ENCODE measurements at regions not wholly inside any gene's neighbourhood (a gene's known extent, or its start where the extent isn't known, plus 50 kb on each side); places are given as distances from the start of the nearest gene placed in this dataset.

GRCh38 chr13:106159295-106160195 is 375.9 kb downstream of the EFNB2 start:
- H3K27me3 Mint-ChIP-seq (ENCODE audit: insufficient read depth, low read depth, poor library complexity) = no peaks in the 10 kb centered on the region
- DNase-seq (ENCODE audit: low spot score) = peak; percentile 10
- no peaks in the 10 kb centered on the region for H3F3A ChIP-seq (replicated peaks; ENCODE audit: low read depth)
- no peak overlapping the region for H3K4me2 ChIP-seq
- 0 out of 2 replicates have a peak overlapping the region, but pooled peaks have one; percentile 29 for H3K27ac ChIP-seq (ENCODE audit: low read depth)
- H3K4me1 Mint-ChIP-seq = peaks cover 5% of the 10 kb centered on the region; the same call in 2 of the 3 replicates
- peak; percentile 61 for ATAC-seq
- no peak overlapping the region for H3K4me3 Mint-ChIP-seq
- no peaks in the 10 kb centered on the region for H3K36me3 Mint-ChIP-seq (ENCODE audit: low read depth)
- 0 out of 2 replicates have a peak, but pooled peaks cover 2% of the 10 kb centered on the region for H3K9me2 ChIP-seq (ENCODE audit: insufficient read depth)
- no peak overlapping the region for H2AFZ ChIP-seq
- H3K79me2 ChIP-seq (replicated peaks; ENCODE audit: insufficient read depth) = no peaks in the 10 kb centered on the region
- TF ChIP-seq EZH2 (IDR thresholded peaks at IDR 0.05; ENCODE audit: low read depth, unreplicated experiment) = no peak
- TF ChIP-seq ZNF114 (CRISPR knock-in tag; IDR thresholded peaks at IDR 0.05) = no peak
- no peak for TF ChIP-seq ZNF331 (CRISPR knock-in tag; IDR thresholded peaks at IDR 0.05; ENCODE audit: low read depth)
- TF ChIP-seq EZH2phosphoT487 (IDR thresholded peaks at IDR 0.05; ENCODE audit: unreplicated experiment) = no peak
- TF ChIP-seq STAT1 (IDR thresholded peaks at IDR 0.05; ENCODE audit: unreplicated experiment) = no peak
- no peak for TF ChIP-seq JUNB (IDR thresholded peaks at IDR 0.05; ENCODE audit: unreplicated experiment)
- peak in 1 of 2 experiments; percentile 22; a peak in 1 of 4 replicates for TF ChIP-seq CTCF (conservative IDR thresholded peaks at IDR 0.05; ENCODE audit: low read depth in 2 of 2)
- TF ChIP-seq CREB1 (CRISPR knock-in tag; IDR thresholded peaks at IDR 0.05; ENCODE audit: low read depth) = no peak
- H4K20me1 ChIP-seq (replicated peaks; ENCODE audit: insufficient read depth) = no peaks in the 10 kb centered on the region
- H3K4me1 ChIP-seq (ENCODE audit: insufficient read depth) = no peaks in the 10 kb centered on the region
- H3K27me3 ChIP-seq (ENCODE audit: insufficient read depth) = no peaks in the 10 kb centered on the region
- no peak overlapping the region for H3K4me3 ChIP-seq
- no peak overlapping the region for H3K27ac Mint-ChIP-seq
- no peaks in the 10 kb centered on the region for H3K9me3 Mint-ChIP-seq
- H3K36me3 ChIP-seq (ENCODE audit: insufficient read depth) = no peaks in the 10 kb centered on the region

- Mint-ChIP-seq H3K9me3 (no peaks in the 10 kb centered on the region), H3K36me3 (ENCODE audit: low read depth) (no peaks in the 10 kb centered on the region), H3K27me3 (ENCODE audit: insufficient read depth, low read depth, poor library complexity) (peaks cover 2% of the 10 kb centered on the region), H3K4me1 (peaks cover 20% of the 10 kb centered on the region), H3K27ac (no peak overlapping the region), H3K4me3 (no peak overlapping the region)
- TF ChIP-seq EZH2 (IDR thresholded peaks at IDR 0.05; ENCODE audit: low read depth, unreplicated experiment) (no peak), ZNF331 (CRISPR knock-in tag; IDR thresholded peaks at IDR 0.05; ENCODE audit: low read depth) (no peak), STAT1 (IDR thresholded peaks at IDR 0.05; ENCODE audit: unreplicated experiment) (no peak)
- Histone ChIP-seq H2AFZ (no peak overlapping the region), H3K79me2 (replicated peaks; ENCODE audit: insufficient read depth) (no peaks in the 10 kb centered on the region), H3K36me3 (ENCODE audit: insufficient read depth) (no peaks in the 10 kb centered on the region), H3K9me2 (ENCODE audit: insufficient read depth) (no peaks in the 10 kb centered on the region), H3F3A (replicated peaks; ENCODE audit: low read depth) (no peaks in the 10 kb centered on the region), H3K4me3 (no peak overlapping the region), H3K27me3 (ENCODE audit: insufficient read depth) (no peaks in the 10 kb centered on the region), H3K4me2 (no peak overlapping the region), H3K4me1 (ENCODE audit: insufficient read depth) (peaks cover 4% of the 10 kb centered on the region), H4K20me1 (replicated peaks; ENCODE audit: insufficient read depth) (no peaks in the 10 kb centered on the region), H3K27ac (ENCODE audit: low read depth) (no peak overlapping the region)
- ATAC-seq (no peak), DNase-seq (ENCODE audit: low spot score) (no peak)
These were observed 379.0 kb downstream of the EFNB2 start for GRCh38 chr13:106156468-106156867.

All from GM23338 (cell line).